GM12872 (cell line): ENCODE measurements at regions not wholly inside any gene's neighbourhood (a gene's known extent, or its start where the extent isn't known, plus 50 kb on each side); places are given as distances from the start of the nearest gene placed in this dataset.

ENCODE experiments used
- CTCF ChIP-seq: IDR thresholded peaks from 3 replicates; pipeline ENCODE4 v1.5.1; 2011; ENCODE audit warnings: low read depth, mild to moderate bottlenecking, low read length, moderate library complexity; ENCODE audit not compliant: insufficient read depth

GRCh38 chr1:222457513-222457912, 90.4 kb downstream of the HHIPL2 start:
- no peak for TF ChIP-seq CTCF

- TF ChIP-seq CTCF = no peak
Observed at GRCh38 chr1:222457084-222457483, 90.8 kb downstream of the HHIPL2 start.

- peak; percentile 93 for TF ChIP-seq CTCF
Observed at GRCh38 chr1:222455188-222455879, 92.6 kb downstream of the HHIPL2 start.

- TF ChIP-seq CTCF = no peak
Observed at GRCh38 chr1:222454782-222455181, 93.1 kb downstream of the HHIPL2 start.

- TF ChIP-seq CTCF = no peak
Observed at GRCh38 chr1:222454186-222454585, 93.7 kb downstream of the HHIPL2 start.

- no peak for TF ChIP-seq CTCF
Observed at GRCh38 chr1:222452031-222452430, 95.9 kb downstream of the HHIPL2 start.

GRCh38 chr1:222443566-222443965, 104.3 kb downstream of the HHIPL2 start:
- TF ChIP-seq CTCF = no peak
